ENCODE measurements at regions not wholly inside any gene's neighbourhood (a gene's known extent, or its start where the extent isn't known, plus 50 kb on each side); places are given as distances from the start of the nearest gene placed in this dataset.

- Histone ChIP-seq H2AK5ac (ENCODE audit: low read depth, low read length) (no peak overlapping the region), H3K4me2 (ENCODE audit: low read depth, low read length) (no peak overlapping the region), H3K27ac (ENCODE audit: insufficient read depth, low read length) (no peak overlapping the region), H3K36me3 (ENCODE audit: control insufficient read depth, insufficient read depth, low read length) (no peaks in the 10 kb centered on the region), H2AFZ (replicated peaks; ENCODE audit: low read length, poor library complexity) (no peak overlapping the region), H3K56ac (ENCODE audit: extremely low read depth, insufficient read depth, low read length) (no peak overlapping the region), H3K9ac (ENCODE audit: low read depth, low read length) (no peak overlapping the region), H3K27me3 (ENCODE audit: control insufficient read depth, insufficient read depth, low read length) (no peaks in the 10 kb centered on the region), H4K5ac (ENCODE audit: low read depth, low read length) (no peak overlapping the region), H3K9me3 (ENCODE audit: control insufficient read depth, insufficient read depth, low read length) (peaks cover 17% of the 10 kb centered on the region), H3K9me1 (ENCODE audit: insufficient read depth, low read length) (no peaks in the 10 kb centered on the region), H3K4ac (ENCODE audit: low read depth, low read length) (no peak overlapping the region), H4K91ac (ENCODE audit: insufficient read depth, low read depth, low read length) (no peak overlapping the region), H2BK20ac (ENCODE audit: low read depth, low read length) (no peak overlapping the region), H2BK15ac (ENCODE audit: low read depth, low read length) (no peak overlapping the region), H3K14ac (replicated peaks; ENCODE audit: low read depth, low read length) (no peak overlapping the region), H2AK9ac (replicated peaks; ENCODE audit: low read depth, low read length, poor library complexity) (no peak overlapping the region), H3K23ac (ENCODE audit: low read depth, low read length) (no peak overlapping the region), H2BK5ac (ENCODE audit: low read depth, low read length, poor library complexity, severe bottlenecking) (no peak overlapping the region), H4K8ac (ENCODE audit: low read depth in 2 of 2, low read length in 2 of 2) (no peak overlapping the region), H3K4me3 (ENCODE audit: insufficient read depth, low read depth, low read length) (no peak overlapping the region), H2BK120ac (ENCODE audit: low read depth, low read length) (no peak overlapping the region), H3K79me1 (ENCODE audit: low read depth in 1 of 2, low read length in 2 of 2) (no peaks in the 10 kb centered on the region), H3K4me1 (ENCODE audit: control insufficient read depth, insufficient read depth, low read length) (no peaks in the 10 kb centered on the region), H3K18ac (ENCODE audit: low read depth, low read length) (no peak overlapping the region), H4K20me1 (ENCODE audit: insufficient read depth, low read length) (no peaks in the 10 kb centered on the region)
- in situ Hi-C loops (cut with MboI; ENCODE audit: low sequenced_read_pairs), result no loop called here
- TF ChIP-seq ELK1 (IDR thresholded peaks at IDR 0.05; ENCODE audit: borderline replicate concordance, low read depth, low read length), result no peak
- no peak for TF ChIP-seq BHLHE40 (IDR thresholded peaks at IDR 0.05; ENCODE audit: low read depth, low read length)
- no peak for TF ChIP-seq SMC3 (IDR thresholded peaks at IDR 0.05; ENCODE audit: low read depth, low read length)
- TF ChIP-seq CEBPB (IDR thresholded peaks at IDR 0.05; ENCODE audit: low read depth, low read length), result no peak
- no peak for TF ChIP-seq POLR2A (IDR thresholded peaks at IDR 0.05; ENCODE audit: low read depth, low read length)
- TF ChIP-seq RAD21 (IDR thresholded peaks at IDR 0.05; ENCODE audit: low read length), result no peak
- no peak for TF ChIP-seq MAZ (IDR thresholded peaks at IDR 0.05; ENCODE audit: borderline replicate concordance, low read depth, low read length)
- intact Hi-C loops (cut with micrococcal nuclease), result no loop called here
- dilution Hi-C loops (cut with HindIII; ENCODE audit: low sequenced_read_pairs, unreplicated experiment), result no loop called here
- ATAC-seq (ENCODE audit: low read depth), result no peak
- no peak for DNase-seq
- POLR2A ChIA-PET (ENCODE audit: unreplicated experiment), result no interaction called here
- BruUV-seq (replicated peaks), result no TSS peak
- CTCF ChIA-PET, result no interaction called here
- no CpG with 5 or more reads among the region's 9 CpGs for WGBS, 2 experiments (ENCODE audit: extremely low coverage in 2 of 2, insufficient read length in 1 of 2)
Observed at GRCh38 chr6:167643223-167643622, 183.5 kb upstream of the AFDN start.

Measured in IMR-90 (cell line).